ENCODE measurements at regions not wholly inside any gene's neighbourhood (a gene's known extent, or its start where the extent isn't known, plus 50 kb on each side); places are given as distances from the start of the nearest gene placed in this dataset.

DNA sequence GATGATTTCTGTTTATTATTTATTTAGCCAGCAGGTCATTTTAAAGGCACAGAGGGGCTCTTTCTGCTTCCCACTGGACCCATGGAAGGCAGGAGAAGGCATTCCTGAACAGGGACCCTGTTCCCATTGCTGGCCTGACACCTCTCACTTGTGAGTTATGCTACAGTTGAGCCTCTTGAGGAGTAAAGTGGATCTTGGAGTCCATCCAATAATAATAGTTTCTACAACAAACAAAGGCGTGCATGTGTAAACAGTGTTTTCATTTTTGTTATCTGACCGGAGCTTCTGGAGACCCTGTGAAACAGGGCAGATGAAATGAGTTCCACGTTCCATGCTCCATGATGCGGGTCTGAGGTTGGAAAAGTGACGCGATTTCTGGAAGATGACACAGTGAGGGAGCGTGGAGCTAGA, 127.3 kb upstream of the HABP2 start:
- Histone ChIP-seq H3K9me3 (ENCODE audit: control insufficient read depth in 4 of 4, insufficient read depth in 3 of 4, low read length in 3 of 4) (peaks cover 0 to 7% (median 2%) of the 10 kb centered on the region in 4 donors), H3K4me1 (ENCODE audit: control insufficient read depth in 5 of 5, insufficient read depth in 5 of 5, low read length in 5 of 5) (peaks cover 0 to 50% (median 19%) of the 10 kb centered on the region in 5 donors), H3K27ac (ENCODE audit: low read depth in 1 of 2, low read length in 1 of 2) (no peak overlapping the region), H3K36me3 (ENCODE audit: control insufficient read depth in 4 of 4, insufficient read depth in 4 of 4, low read length in 4 of 4) (no peaks in the 10 kb centered on the region), H3K9ac (ENCODE audit: insufficient read depth in 1 of 2, low read length in 2 of 2) (peak overlapping the region in 1 of 2 donors; percentile 7), H3K27me3 (ENCODE audit: control insufficient read depth in 3 of 3, insufficient read depth in 3 of 3, low read length in 2 of 3) (no peaks in the 10 kb centered on the region), H3K4me3 (no peak overlapping the region)
- ATAC-seq (ENCODE audit: insufficient read depth, low FRiP score) (no peak), DNase-seq (peak; percentile 76 to 93 (median 91))
- 52 to 68% methylated on average over 7 of the region's 7 CpGs for WGBS, 2 donors
- TF ChIP-seq, protein P1, sequence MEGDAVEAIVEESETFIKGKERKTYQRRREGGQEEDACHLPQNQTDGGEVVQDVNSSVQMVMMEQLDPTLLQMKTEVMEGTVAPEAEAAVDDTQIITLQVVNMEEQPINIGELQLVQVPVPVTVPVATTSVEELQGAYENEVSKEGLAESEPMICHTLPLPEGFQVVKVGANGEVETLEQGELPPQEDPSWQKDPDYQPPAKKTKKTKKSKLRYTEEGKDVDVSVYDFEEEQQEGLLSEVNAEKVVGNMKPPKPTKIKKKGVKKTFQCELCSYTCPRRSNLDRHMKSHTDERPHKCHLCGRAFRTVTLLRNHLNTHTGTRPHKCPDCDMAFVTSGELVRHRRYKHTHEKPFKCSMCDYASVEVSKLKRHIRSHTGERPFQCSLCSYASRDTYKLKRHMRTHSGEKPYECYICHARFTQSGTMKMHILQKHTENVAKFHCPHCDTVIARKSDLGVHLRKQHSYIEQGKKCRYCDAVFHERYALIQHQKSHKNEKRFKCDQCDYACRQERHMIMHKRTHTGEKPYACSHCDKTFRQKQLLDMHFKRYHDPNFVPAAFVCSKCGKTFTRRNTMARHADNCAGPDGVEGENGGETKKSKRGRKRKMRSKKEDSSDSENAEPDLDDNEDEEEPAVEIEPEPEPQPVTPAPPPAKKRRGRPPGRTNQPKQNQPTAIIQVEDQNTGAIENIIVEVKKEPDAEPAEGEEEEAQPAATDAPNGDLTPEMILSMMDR (IDR thresholded peaks at IDR 0.05; ENCODE audit: control extremely low read depth, extremely low read depth), result no peak

DNA sequence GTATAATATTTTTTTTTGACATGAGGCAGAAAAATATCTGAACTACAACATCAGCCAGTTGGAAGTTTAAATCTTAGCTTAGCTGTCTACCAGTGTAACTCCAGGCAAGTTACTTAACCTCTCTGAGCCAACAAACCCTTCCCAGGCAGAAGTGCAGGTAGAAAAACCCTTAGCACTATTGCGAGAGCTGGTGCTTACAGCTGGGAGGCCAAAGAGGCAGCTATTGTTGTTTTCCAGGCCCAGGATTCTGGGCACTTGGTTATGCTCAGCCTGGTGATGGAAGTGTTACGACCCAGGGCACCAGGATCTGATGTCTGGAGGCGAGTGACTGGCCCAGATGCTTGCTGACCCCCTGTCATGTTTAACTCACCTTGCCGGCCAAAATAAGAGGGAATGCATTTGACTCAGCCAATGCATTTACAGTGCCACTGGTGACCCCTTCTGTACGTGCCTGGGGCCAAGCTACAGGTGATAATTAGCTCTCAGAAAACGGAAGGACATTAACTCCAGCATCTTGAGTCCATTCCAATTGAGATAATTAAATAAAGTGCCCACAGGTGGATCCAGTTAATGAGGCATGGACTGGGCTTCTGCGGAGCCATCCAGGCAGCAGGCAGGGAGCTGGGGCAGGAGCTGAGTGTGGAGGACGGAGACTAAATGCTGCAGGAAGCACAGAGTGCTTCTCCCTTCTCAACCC, 126.5 kb upstream of the HABP2 start:
- 85 to 93% methylated on average over 8 of the region's 8 CpGs for WGBS, 2 donors
- no peaks in the 10 kb centered on the region for H3K36me3 ChIP-seq (ENCODE audit: control insufficient read depth in 4 of 4, insufficient read depth in 4 of 4, low read length in 4 of 4)
- H3K4me1 ChIP-seq (ENCODE audit: control insufficient read depth in 5 of 5, insufficient read depth in 5 of 5, low read length in 5 of 5), result peaks cover 0 to 55% (median 19%) of the 10 kb centered on the region in 5 donors
- no peak overlapping the region for H3K4me3 ChIP-seq
- H3K27ac ChIP-seq (ENCODE audit: low read depth in 1 of 2, low read length in 1 of 2), result peak overlapping the region in 1 of 2 donors; percentile 4
- ATAC-seq (ENCODE audit: insufficient read depth, low FRiP score) (no peak), DNase-seq (no peak)
- peak overlapping the region in 1 of 2 donors; percentile 7 for H3K9ac ChIP-seq (ENCODE audit: insufficient read depth in 1 of 2, low read length in 2 of 2)
- no peaks in the 10 kb centered on the region for H3K27me3 ChIP-seq (ENCODE audit: control insufficient read depth in 3 of 3, insufficient read depth in 3 of 3, low read length in 2 of 3)
- peaks cover 0 to 4% (median 2%) of the 10 kb centered on the region in 4 donors for H3K9me3 ChIP-seq (ENCODE audit: control insufficient read depth in 4 of 4, insufficient read depth in 3 of 4, low read length in 3 of 4)
- TF ChIP-seq, protein P1 (IDR thresholded peaks at IDR 0.05; ENCODE audit: control extremely low read depth, extremely low read depth), result no peak

DNA sequence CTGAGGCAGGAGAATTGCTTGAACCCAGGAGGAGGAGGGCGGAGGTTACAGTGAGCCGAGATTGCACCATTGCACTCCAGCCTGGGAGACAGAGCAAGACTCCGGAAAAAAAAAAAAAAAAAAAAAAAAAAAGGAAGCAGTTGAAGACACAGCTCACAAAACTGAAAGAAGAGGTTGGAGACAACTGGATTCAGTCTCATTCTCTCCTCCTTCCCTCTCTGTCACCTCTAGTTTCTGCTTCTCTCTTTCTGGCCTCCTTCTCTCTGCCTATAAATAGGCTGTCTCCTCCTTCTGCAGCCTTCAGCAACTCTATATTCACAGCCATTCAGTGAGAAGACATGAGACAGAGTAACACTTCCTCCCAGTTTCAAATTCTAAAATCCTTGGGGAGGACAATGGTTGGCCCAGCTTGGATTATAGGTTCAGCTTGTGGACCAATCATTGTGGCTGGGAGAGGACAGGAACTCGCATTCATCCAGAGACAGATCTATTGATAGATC, 125.6 kb upstream of the HABP2 start:
- no peak overlapping the region for H3K9ac ChIP-seq (ENCODE audit: insufficient read depth in 1 of 2, low read length in 2 of 2)
- H3K4me3 ChIP-seq, result no peak overlapping the region
- no peak for ATAC-seq (ENCODE audit: insufficient read depth, low FRiP score)
- 78 to 81% methylated on average over 3 to 4 of the region's 4 CpGs for WGBS, 2 donors
- no peaks in the 10 kb centered on the region for H3K36me3 ChIP-seq (ENCODE audit: control insufficient read depth in 4 of 4, insufficient read depth in 4 of 4, low read length in 4 of 4)
- peaks cover 0 to 4% (median 2%) of the 10 kb centered on the region in 4 donors for H3K9me3 ChIP-seq (ENCODE audit: control insufficient read depth in 4 of 4, insufficient read depth in 3 of 4, low read length in 3 of 4)
- H3K27ac ChIP-seq (ENCODE audit: low read depth in 1 of 2, low read length in 1 of 2), result no peak overlapping the region
- H3K4me1 ChIP-seq (ENCODE audit: control insufficient read depth in 5 of 5, insufficient read depth in 5 of 5, low read length in 5 of 5), result peaks cover 0 to 65% (median 19%) of the 10 kb centered on the region in 5 donors
- DNase-seq, result peak in 2 of 3 donors; percentile 33 to 44
- TF ChIP-seq, protein P1 (IDR thresholded peaks at IDR 0.05; ENCODE audit: control extremely low read depth, extremely low read depth), result no peak
- no peaks in the 10 kb centered on the region for H3K27me3 ChIP-seq (ENCODE audit: control insufficient read depth in 3 of 3, insufficient read depth in 3 of 3, low read length in 2 of 3)
